Activated CD4-positive, alpha-beta memory T cell treated with anti-CD3 and anti-CD28 coated beads, Interleukin-2, amount 10 ng/mL, durations not matched to agents 7 days and 5 days (primary cell): ENCODE measurements at regions not wholly inside any gene's neighbourhood (a gene's known extent, or its start where the extent isn't known, plus 50 kb on each side); places are given as distances from the start of the nearest gene placed in this dataset.

Source experiments
- CTCF ChIA-PET: fragments of 350-600 bp; sonication (Branson Sonifier 250); formaldehyde crosslinking; loops from one replicate; lab custom pipeline; 2021; ENCODE audit warnings: antibody characterized with exemption, inconsistent platforms; lab: Charles Lee
- POLR2A ChIA-PET: fragments of 350-600 bp; sonication (Branson Sonifier 250); formaldehyde crosslinking; loops from one replicate; lab custom pipeline; 2021; ENCODE audit warnings: antibody characterized with exemption; lab: Charles Lee
- DNase-seq: peaks from one replicate; pipeline ENCODE4 v3.0.0-alpha.2; 2020
- H3K27ac Mint-ChIP-seq: one replicate; pipeline ENCODE4 v1.8.0; 2021; ENCODE audit warnings: mild to moderate bottlenecking, mixed read lengths
- H3K27me3 Mint-ChIP-seq: one replicate; pipeline ENCODE4 v1.8.0; 2021; ENCODE audit warnings: mixed read lengths
- H3K36me3 Mint-ChIP-seq: one replicate; pipeline ENCODE4 v1.8.0; 2021; ENCODE audit warnings: low read depth, mixed read lengths
- H3K4me1 Mint-ChIP-seq: one replicate; pipeline ENCODE4 v1.8.0; 2021; ENCODE audit warnings: mixed read lengths
- H3K4me3 Mint-ChIP-seq: one replicate; pipeline ENCODE4 v1.8.0; 2021; ENCODE audit warnings: mild to moderate bottlenecking, mixed read lengths
- H3K9me3 Mint-ChIP-seq: one replicate; pipeline ENCODE4 v1.8.0; 2021; ENCODE audit warnings: mixed read lengths

DNA sequence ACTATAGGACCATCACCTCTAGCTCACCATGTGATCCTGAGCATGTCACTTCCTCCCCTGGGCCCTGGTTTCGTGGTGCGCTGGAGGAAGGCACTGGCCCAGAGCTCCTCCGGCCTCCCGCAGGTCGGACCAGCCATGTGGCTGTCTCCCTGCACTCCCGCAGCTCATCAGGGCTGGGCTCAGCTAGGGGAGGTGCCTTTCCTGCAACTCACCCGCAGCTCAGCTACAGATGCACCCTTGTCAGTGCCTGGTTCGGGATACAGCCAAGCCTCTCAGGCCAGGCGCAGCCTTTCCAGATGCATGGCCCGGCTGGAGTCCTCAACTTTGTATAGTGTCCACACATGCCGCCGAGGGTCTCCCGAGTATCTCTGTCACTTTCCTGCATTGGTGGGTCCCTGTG, 138.2 kb upstream of the VSTM2B start:
- Mint-ChIP-seq H3K36me3 (no peaks in the 10 kb centered on the region), H3K27ac (no peak overlapping the region), H3K9me3 (peaks cover 6% of the 10 kb centered on the region), H3K4me1 (no peaks in the 10 kb centered on the region), H3K27me3 (no peaks in the 10 kb centered on the region), H3K4me3 (no peak overlapping the region)
- CTCF ChIA-PET = no interaction called here
- DNase-seq = no peak
- POLR2A ChIA-PET = no interaction called here

DNA sequence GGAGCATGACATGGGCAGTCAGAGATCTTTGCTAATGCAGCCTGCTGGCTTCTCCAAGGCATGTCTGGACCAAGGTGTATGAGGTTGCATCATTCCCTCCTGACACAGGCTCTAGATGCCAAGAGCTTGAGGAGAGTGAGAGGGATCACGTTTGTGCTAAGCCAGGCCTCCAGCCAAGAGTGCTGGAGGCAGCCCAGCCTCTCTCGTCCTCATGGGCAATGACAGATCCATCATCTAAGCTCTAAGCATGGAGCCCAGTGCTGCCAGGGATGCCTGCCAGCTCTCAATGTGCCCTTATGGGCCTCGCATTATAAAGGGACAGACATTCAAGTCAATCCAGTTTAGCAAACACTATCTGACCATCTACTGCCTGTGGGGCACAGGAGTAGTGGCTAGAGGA, 136.3 kb upstream of the VSTM2B start:
- DNase-seq = no peak
- Mint-ChIP-seq H3K4me3 (no peak overlapping the region), H3K27me3 (no peaks in the 10 kb centered on the region), H3K4me1 (no peaks in the 10 kb centered on the region), H3K36me3 (no peaks in the 10 kb centered on the region), H3K27ac (no peak overlapping the region), H3K9me3 (peaks cover 6% of the 10 kb centered on the region)
- POLR2A ChIA-PET = no interaction called here
- CTCF ChIA-PET = no interaction called here

DNA sequence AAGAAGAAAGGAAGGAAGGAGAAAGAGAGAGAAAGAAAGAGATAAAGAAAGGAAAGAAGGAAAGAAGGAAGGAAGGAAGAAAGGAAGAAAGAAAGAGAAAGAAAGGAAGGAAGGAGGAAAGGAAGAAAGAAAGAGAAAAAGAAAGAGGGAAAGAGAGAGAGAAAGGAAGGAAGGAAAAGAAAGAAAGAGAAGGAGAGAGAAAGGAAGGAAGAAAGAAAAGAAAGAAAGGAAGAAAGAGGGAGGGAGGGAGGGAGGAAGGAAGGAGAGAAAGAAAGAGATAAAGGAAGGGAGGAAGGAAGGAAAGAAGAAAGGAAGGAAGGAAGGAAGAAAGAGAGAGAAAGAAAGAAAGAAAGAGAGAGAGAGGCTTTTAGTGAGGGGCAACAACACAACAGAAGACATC, 135.1 kb upstream of the VSTM2B start:
- no peaks in the 10 kb centered on the region for H3K4me1 Mint-ChIP-seq
- ChIA-PET CTCF (no interaction called here), POLR2A (no interaction called here)
- no peaks in the 10 kb centered on the region for H3K27me3 Mint-ChIP-seq
- H3K27ac Mint-ChIP-seq = no peak overlapping the region
- DNase-seq = no peak
- H3K4me3 Mint-ChIP-seq = no peak overlapping the region
- H3K36me3 Mint-ChIP-seq = no peaks in the 10 kb centered on the region
- H3K9me3 Mint-ChIP-seq = peaks cover 6% of the 10 kb centered on the region

DNA sequence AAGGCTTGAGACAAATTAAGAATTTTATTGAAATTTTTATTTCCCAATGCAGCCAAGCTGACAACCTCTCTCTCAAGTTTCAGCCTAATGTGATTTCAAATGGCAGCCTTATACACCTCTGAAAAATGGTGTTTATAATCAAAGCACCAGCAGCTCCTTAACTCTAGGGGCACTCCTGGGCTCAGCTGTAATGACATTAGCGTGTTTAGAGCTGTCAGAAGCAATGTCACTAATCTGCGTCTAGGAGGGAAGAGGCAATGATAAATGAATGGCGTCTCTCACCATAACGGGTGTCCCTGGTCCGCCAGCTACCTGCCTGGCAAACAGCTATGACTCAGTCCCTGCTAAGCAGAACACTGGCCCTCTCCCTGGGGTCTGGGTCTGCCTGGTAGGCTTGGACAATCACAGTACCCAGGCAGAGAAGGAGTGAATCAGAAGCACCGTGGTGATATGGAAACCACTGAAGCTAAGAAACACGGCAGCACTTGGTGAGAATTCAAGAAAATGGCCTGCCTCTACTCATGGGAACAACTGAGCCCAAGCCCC, 131.8 kb upstream of the VSTM2B start:
- no peaks in the 10 kb centered on the region for H3K4me1 Mint-ChIP-seq
- no peak overlapping the region for H3K27ac Mint-ChIP-seq
- no peak overlapping the region for H3K4me3 Mint-ChIP-seq
- no peaks in the 10 kb centered on the region for H3K36me3 Mint-ChIP-seq
- no peaks in the 10 kb centered on the region for H3K27me3 Mint-ChIP-seq
- peaks cover 6% of the 10 kb centered on the region for H3K9me3 Mint-ChIP-seq
- POLR2A ChIA-PET = interaction anchor here (0.9 kb wide), 1 partner anchor 54 kb away, joined by 3 read pairs; no protein-coding TSS in a partner anchor
- CTCF ChIA-PET = no interaction called here
- no peak for DNase-seq

DNA sequence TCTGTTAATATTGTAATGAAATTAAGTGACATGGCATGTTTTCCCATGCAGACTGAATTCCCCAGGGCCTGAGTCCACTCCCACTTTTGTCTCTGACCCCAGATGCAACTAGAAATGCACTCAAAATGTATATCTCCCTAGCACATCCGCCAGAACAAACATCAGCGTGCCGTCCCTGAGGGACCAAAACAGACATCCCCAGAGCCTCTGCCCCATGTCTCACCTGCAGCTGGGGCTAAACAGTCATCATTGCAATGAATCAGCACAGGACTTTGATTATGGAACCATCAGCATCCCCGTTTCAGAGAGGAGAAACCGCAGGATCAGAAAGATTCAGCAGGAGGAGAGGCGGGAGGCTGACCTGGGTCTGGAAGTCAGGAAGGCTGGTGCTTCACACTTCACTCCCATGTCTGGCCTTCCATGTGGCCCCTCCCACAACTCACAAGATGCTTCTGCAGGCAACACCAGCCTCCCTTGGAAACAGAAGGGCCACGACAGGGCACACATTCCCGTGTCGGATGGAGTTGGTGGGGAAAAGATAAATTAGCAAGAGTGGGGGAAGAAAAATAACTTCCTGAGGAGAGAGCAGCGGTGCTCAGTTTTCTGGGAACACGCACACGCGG, 130.6 kb upstream of the VSTM2B start:
- CTCF ChIA-PET = no interaction called here
- Mint-ChIP-seq H3K36me3 (no peaks in the 10 kb centered on the region), H3K4me1 (no peaks in the 10 kb centered on the region), H3K27me3 (no peaks in the 10 kb centered on the region), H3K4me3 (no peak overlapping the region), H3K9me3 (peaks cover 6% of the 10 kb centered on the region), H3K27ac (no peak overlapping the region)
- DNase-seq = no peak
- POLR2A ChIA-PET = no interaction called here

DNA sequence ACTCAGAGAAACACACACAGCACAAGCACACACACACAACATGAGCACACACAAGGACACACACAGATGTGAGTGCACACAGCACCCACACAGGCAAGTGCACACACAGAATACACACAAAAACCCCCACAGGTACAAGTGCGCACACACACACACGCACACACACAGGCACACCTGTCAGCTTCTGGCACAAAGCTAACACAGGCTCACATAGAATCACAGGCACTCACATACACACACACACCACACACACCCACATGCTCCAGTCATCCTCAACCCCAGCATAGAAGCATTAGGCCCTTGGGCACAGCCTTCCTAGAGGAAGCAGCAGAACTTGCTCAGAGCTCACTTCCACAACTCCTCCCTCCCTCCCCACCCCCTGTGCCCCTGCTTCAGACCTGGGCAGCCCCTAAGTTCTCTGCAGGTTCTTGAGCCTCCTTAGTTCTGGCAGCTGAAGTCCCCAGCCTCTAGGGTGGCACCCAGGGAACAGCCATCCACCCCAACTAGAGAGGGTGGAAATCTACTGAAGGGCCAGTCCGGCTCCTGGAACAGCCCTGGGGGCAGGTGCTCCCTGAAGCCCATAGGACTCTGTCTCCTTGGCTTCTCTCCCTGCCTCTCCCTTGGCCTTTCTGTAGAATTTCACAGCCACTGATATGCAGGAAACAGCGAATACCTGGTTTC, 129.9 kb upstream of the VSTM2B start:
- Mint-ChIP-seq H3K27ac (no peak overlapping the region), H3K36me3 (no peaks in the 10 kb centered on the region), H3K27me3 (no peaks in the 10 kb centered on the region), H3K4me1 (no peaks in the 10 kb centered on the region), H3K9me3 (peaks cover 6% of the 10 kb centered on the region), H3K4me3 (no peak overlapping the region)
- CTCF ChIA-PET = no interaction called here
- DNase-seq = no peak
- POLR2A ChIA-PET = no interaction called here

DNA sequence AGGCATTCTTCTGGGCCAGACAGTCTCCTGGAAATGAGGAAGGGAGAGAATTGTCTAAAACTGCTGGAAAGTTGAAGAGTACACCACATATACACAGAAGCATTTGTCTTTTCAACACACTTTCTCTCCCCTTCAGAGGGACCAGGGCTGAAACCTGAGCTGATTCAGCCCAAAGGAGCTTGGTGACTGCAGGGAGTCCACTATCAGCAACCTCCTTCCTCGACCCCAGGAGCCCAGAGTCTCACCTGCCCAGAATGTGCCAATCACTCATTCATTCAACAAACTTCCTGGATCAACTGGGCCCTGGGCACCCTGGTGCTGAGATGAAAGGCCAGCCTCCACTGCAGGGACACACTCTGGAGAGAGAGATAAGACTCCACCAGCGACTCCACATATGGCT, 128.9 kb upstream of the VSTM2B start:
- no peak for DNase-seq
- ChIA-PET CTCF (no interaction called here), POLR2A (no interaction called here)
- no peak overlapping the region for H3K27ac Mint-ChIP-seq
- H3K4me3 Mint-ChIP-seq = no peak overlapping the region
- no peaks in the 10 kb centered on the region for H3K27me3 Mint-ChIP-seq
- no peaks in the 10 kb centered on the region for H3K36me3 Mint-ChIP-seq
- H3K9me3 Mint-ChIP-seq = no peaks in the 10 kb centered on the region
- no peaks in the 10 kb centered on the region for H3K4me1 Mint-ChIP-seq

DNA sequence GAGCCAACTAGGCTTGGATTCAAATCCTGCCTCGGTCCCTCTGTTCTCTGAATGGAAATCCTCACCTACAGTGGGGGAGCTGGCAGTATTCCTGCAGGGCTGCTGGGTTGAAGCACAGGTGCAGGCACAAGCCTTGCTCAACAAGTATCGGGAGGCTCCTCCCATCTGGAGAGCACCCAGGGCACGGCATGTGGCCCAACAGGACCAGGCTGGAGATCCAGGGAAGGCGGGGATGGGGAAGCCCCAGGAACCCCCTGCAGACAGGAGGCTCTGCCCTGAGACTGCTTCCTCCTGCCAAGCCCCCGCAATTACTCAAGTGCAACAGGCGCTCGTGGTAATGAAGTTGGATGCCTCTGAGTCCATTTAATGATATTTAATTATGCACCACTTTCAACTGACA, 128.0 kb upstream of the VSTM2B start:
- CTCF ChIA-PET = no interaction called here
- H3K4me3 Mint-ChIP-seq = no peak overlapping the region
- no peak overlapping the region for H3K27ac Mint-ChIP-seq
- H3K27me3 Mint-ChIP-seq = no peaks in the 10 kb centered on the region
- H3K4me1 Mint-ChIP-seq = no peaks in the 10 kb centered on the region
- H3K9me3 Mint-ChIP-seq = no peaks in the 10 kb centered on the region
- POLR2A ChIA-PET = no interaction called here
- no peak for DNase-seq
- no peaks in the 10 kb centered on the region for H3K36me3 Mint-ChIP-seq

DNA sequence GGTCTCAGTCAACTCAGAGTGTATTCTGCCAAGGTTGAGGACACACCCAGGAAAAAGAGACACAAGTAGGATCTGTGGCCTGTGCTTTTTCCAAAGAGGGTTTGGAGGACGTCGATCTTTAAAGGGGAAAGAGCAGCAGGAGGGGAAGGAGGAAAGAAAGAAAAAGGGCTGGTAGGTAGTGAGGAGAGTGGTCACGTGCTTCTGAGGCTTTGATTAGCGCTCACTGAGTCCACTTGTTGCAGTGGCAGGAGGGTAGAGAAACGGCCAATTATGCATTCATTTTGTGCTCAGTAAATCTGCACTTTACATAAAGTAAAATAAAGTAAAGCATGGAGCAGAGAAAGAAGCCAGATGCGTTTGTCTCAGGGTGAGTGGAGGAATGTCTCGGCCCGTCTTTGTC, 126.0 kb upstream of the VSTM2B start:
- Mint-ChIP-seq H3K27me3 (no peaks in the 10 kb centered on the region), H3K4me3 (no peak overlapping the region), H3K36me3 (no peaks in the 10 kb centered on the region), H3K9me3 (no peaks in the 10 kb centered on the region), H3K4me1 (no peaks in the 10 kb centered on the region), H3K27ac (no peak overlapping the region)
- POLR2A ChIA-PET = no interaction called here
- CTCF ChIA-PET = no interaction called here
- no peak for DNase-seq

DNA sequence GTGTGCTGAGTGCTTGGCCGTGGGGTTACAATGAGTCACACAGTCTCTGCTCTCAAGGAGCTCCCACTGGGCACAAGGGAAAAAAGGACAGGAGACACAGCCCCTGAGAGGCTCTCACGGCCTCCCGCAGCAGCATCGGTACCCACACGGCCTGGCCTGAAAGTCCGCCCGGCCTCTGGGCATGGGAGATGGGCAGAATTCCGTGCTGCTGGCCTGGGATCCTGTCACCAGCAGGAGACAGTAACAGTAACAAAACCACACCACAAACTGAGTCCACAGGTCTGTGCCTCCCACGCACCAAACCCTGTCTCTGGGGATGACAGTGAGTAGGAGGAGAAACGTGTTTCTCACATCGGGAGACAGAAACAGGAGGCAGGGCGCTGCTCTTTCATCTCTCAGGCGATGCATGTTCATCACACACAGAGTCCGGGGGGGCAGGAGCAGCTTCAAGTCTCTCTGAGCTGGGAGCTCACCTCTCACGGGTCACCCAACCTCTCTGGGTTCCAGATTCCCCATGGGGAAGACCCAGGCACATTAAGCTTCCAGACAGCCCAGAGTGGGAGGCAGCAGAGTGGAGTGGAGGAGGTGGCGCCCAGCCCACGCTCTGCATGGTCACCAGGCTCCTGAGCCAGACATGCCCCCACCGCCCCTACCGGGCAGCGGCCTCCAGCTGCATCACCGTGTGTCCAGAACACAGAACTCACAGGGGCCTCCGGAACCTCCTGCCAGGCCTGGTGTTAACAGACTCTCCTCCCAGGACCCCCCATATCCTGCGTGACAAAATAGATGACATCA, 124.7 kb upstream of the VSTM2B start:
- H3K9me3 Mint-ChIP-seq = no peaks in the 10 kb centered on the region
- no peaks in the 10 kb centered on the region for H3K4me1 Mint-ChIP-seq
- H3K27me3 Mint-ChIP-seq = no peaks in the 10 kb centered on the region
- CTCF ChIA-PET = no interaction called here
- H3K27ac Mint-ChIP-seq = no peak overlapping the region
- POLR2A ChIA-PET = no interaction called here
- no peak overlapping the region for H3K4me3 Mint-ChIP-seq
- no peak for DNase-seq
- H3K36me3 Mint-ChIP-seq = no peaks in the 10 kb centered on the region

DNA sequence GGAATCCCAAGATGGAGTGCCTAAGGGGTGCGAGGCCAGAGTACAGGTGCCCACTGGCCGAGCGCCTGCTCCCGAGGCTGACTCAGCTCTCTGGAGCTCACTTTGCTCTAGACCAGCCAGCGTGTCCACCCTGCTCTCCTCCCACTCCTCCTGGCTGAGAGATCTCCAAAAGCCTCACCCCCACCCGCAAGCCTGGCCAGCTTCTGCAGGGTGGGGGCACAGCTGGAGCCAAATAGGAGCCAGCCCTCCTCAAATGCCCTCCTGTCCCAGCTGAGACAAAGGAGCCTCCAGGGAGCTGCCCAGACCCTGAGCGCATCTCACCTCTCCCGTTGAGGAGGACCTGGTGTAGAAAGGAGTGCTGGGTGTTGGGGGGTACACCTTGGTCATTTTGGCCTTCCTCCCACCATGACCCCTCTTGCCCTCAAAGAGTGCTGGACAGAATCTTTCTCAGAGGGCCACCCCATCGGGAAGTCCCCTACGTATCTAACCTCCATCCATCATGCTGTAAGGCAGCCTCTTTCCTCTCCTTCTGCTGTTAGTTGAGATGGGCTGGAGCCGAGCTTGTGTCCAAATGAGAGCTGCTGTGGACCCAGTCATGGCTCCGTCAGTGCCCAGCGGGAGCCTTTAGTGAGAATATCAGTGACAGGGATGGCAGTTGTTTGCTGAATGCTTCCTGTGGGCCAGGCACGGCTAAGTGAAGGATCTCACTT, 123.9 kb upstream of the VSTM2B start:
- ChIA-PET POLR2A (no interaction called here), CTCF (no interaction called here)
- no peak overlapping the region for H3K27ac Mint-ChIP-seq
- H3K4me1 Mint-ChIP-seq = no peaks in the 10 kb centered on the region
- H3K9me3 Mint-ChIP-seq = no peaks in the 10 kb centered on the region
- DNase-seq = no peak
- H3K4me3 Mint-ChIP-seq = no peak overlapping the region
- peaks cover 2% of the 10 kb centered on the region for H3K27me3 Mint-ChIP-seq
- H3K36me3 Mint-ChIP-seq = no peaks in the 10 kb centered on the region

DNA sequence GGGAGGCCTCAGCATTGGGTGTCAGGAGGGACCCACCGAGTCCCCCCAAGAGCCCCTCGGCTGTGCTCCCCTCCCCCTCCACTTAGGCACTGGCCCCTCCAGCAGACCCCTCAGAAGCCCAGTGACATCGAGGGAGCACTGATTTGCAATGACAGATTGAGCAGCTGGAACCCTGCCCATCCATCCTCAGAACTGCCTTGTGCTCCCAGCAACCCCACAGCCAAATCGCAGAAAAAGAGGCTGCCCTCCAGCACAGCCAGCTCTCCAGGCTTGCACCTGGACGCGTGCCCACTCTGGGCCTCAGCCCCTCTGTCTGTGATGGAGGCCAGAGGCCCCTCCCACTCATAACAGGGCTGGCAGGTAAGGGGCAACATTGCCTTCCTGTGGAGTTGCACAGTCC, 123.2 kb upstream of the VSTM2B start:
- H3K36me3 Mint-ChIP-seq = no peaks in the 10 kb centered on the region
- no peak for DNase-seq
- no peak overlapping the region for H3K27ac Mint-ChIP-seq
- H3K27me3 Mint-ChIP-seq = peaks cover 2% of the 10 kb centered on the region
- no peaks in the 10 kb centered on the region for H3K4me1 Mint-ChIP-seq
- CTCF ChIA-PET = no interaction called here
- H3K4me3 Mint-ChIP-seq = no peak overlapping the region
- POLR2A ChIA-PET = no interaction called here
- H3K9me3 Mint-ChIP-seq = no peaks in the 10 kb centered on the region

DNA sequence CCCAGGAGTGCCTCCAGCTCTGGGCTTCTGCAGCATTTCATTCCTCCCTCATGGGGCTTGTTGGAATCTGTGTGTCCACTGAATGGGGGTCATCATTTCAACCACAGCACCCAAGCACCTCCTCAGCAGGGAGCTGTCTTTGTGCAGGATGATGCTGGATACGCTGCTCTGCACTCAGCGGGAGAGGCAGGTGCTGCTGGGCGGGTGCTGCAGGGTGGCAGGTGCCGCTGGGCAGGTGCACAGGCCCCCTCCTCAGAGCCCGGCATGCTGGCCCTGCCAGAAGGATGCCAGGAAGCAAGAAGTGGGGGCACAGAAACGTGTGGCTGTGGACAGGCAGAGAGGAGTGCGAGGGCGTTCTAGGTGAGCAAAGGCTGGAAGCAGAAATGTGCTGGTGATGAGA, 121.8 kb upstream of the VSTM2B start:
- Mint-ChIP-seq H3K9me3 (no peaks in the 10 kb centered on the region), H3K36me3 (no peaks in the 10 kb centered on the region), H3K4me3 (no peak overlapping the region), H3K27me3 (peaks cover 2% of the 10 kb centered on the region), H3K27ac (no peak overlapping the region), H3K4me1 (no peaks in the 10 kb centered on the region)
- no peak for DNase-seq
- ChIA-PET POLR2A (no interaction called here), CTCF (no interaction called here)
